HG03354 (cell line): ENCODE measurements at regions not wholly inside any gene's neighbourhood (a gene's known extent, or its start where the extent isn't known, plus 50 kb on each side); places are given as distances from the start of the nearest gene placed in this dataset.

Experiments used
- ATAC-seq: cut with Tn5 transposase; IDR thresholded peaks from one replicate; pipeline ENCODE4 v1.9.1; 2021; ENCODE audit warnings: mild to moderate bottlenecking; ENCODE audit not compliant: unreplicated experiment, poor library complexity, severe bottlenecking

GRCh38 chr7:85757348-85757747 is 570.5 kb upstream of the SEMA3D start:
- ATAC-seq = no peak

GRCh38 chr7:85750454-85750949 is 563.6 kb upstream of the SEMA3D start:
- peak; percentile 96 for ATAC-seq

- ATAC-seq = peak; percentile 35
These were observed 563.0 kb upstream of the SEMA3D start for GRCh38 chr7:85749696-85750453.

- no peak for ATAC-seq
These were observed 562.0 kb upstream of the SEMA3D start for GRCh38 chr7:85748861-85749260.

GRCh38 chr7:85737426-85737825 is 550.6 kb upstream of the SEMA3D start:
- no peak for ATAC-seq

- no peak for ATAC-seq
These were observed 549.2 kb upstream of the SEMA3D start for GRCh38 chr7:85736085-85736484.

GRCh38 chr7:85734823-85735222 is 548.0 kb upstream of the SEMA3D start:
- ATAC-seq = no peak

GRCh38 chr7:85733169-85733915 is 546.5 kb upstream of the SEMA3D start:
- ATAC-seq = no peak

- ATAC-seq = no peak
These were observed 543.2 kb upstream of the SEMA3D start for GRCh38 chr7:85730012-85730411.

- ATAC-seq = no peak
These were observed 538.2 kb upstream of the SEMA3D start for GRCh38 chr7:85725026-85725425.

- no peak for ATAC-seq
These were observed 533.4 kb upstream of the SEMA3D start for GRCh38 chr7:85719981-85720953.

GRCh38 chr7:85716353-85716752 is 529.5 kb upstream of the SEMA3D start:
- no peak for ATAC-seq

GRCh38 chr7:85714951-85715350 is 528.1 kb upstream of the SEMA3D start:
- ATAC-seq = no peak

- peak; percentile 68 for ATAC-seq
These were observed 527.3 kb upstream of the SEMA3D start for GRCh38 chr7:85714043-85714578.

- no peak for ATAC-seq
These were observed 526.3 kb upstream of the SEMA3D start for GRCh38 chr7:85713171-85713570.

- no peak for ATAC-seq
These were observed 525.0 kb upstream of the SEMA3D start for GRCh38 chr7:85711894-85712293.

- no peak for ATAC-seq
These were observed 524.1 kb upstream of the SEMA3D start for GRCh38 chr7:85710960-85711359.

- no peak for ATAC-seq
These were observed 521.4 kb upstream of the SEMA3D start for GRCh38 chr7:85708221-85708620.

- ATAC-seq = no peak
These were observed 518.2 kb upstream of the SEMA3D start for GRCh38 chr7:85705076-85705475.
